Liver (tissue), 8 donors: ENCODE measurements at regions not wholly inside any gene's neighbourhood (a gene's known extent, or its start where the extent isn't known, plus 50 kb on each side); places are given as distances from the start of the nearest gene placed in this dataset.

Experiments
- DNase-seq: peaks from one replicate; pipeline ENCODE4 v3.0.0-alpha.2; 2017; ENCODE audit warnings: low spot score
- H3K27ac ChIP-seq, 2 donors: one replicate each; pipeline ENCODE4 v1.7.0; 2013; ENCODE audit warnings: inconsistent platforms in 2 of 2, low read length in 2 of 2, control low read depth in 1 of 2, low read depth in 1 of 2, mild to moderate bottlenecking in 1 of 2
- H3K27me3 ChIP-seq, 4 donors: one replicate each; pipeline versions ENCODE4 v1.6.1 to v1.7.0; 2013; ENCODE audit warnings: low read length in 3 of 4, inconsistent platforms in 1 of 4, mild to moderate bottlenecking in 1 of 4, moderate library complexity in 1 of 4; ENCODE audit not compliant: control insufficient read depth in 4 of 4, insufficient read depth in 4 of 4
- H3K36me3 ChIP-seq, 4 donors: one replicate each; pipeline versions ENCODE4 v1.6.1 to v1.7.0; 2013; ENCODE audit warnings: low read length in 3 of 4, mild to moderate bottlenecking in 3 of 4, low read depth in 1 of 4, moderate library complexity in 1 of 4; ENCODE audit not compliant: control insufficient read depth in 4 of 4, insufficient read depth in 3 of 4
- H3K4me1 ChIP-seq, 4 donors: one replicate each; pipeline versions ENCODE4 v1.6.1 to v1.7.0; 2013; ENCODE audit warnings: low read length in 3 of 4, mild to moderate bottlenecking in 3 of 4, moderate library complexity in 1 of 4; ENCODE audit not compliant: control insufficient read depth in 4 of 4, insufficient read depth in 4 of 4
- H3K4me3 ChIP-seq, 3 donors: one replicate each; pipeline versions ENCODE4 v1.6.1 to v1.7.0; 2013; ENCODE audit warnings: low read length in 3 of 3, control low read depth in 1 of 3, low read depth in 1 of 3, mild to moderate bottlenecking in 1 of 3
- H3K9ac ChIP-seq, 2 donors: one replicate each; pipeline ENCODE4 v1.7.0; 2013; ENCODE audit warnings: low read length in 2 of 2, mild to moderate bottlenecking in 2 of 2, moderate library complexity in 2 of 2, control low read depth in 1 of 2, low read depth in 1 of 2
- H3K9me3 ChIP-seq, 4 donors: one replicate each; pipeline versions ENCODE4 v1.6.1 to v1.7.0; 2013; ENCODE audit warnings: low read length in 3 of 4; ENCODE audit not compliant: control insufficient read depth in 4 of 4
- ATF3 ChIP-seq: IDR thresholded peaks from 2 replicates; pipeline ENCODE4 v1.6.1; 2016; ENCODE audit warnings: antibody characterized with exemption
- CTCF ChIP-seq: fragments of 150-350 bp; IDR thresholded peaks from 2 replicates; pipeline ENCODE4 v1.5.1; 2017; ENCODE audit warnings: improper control_type of control experiment, low read depth, low read length; ENCODE audit not compliant: missing input control
- EGR1 ChIP-seq, 2 donors: IDR thresholded peaks; 2 replicates each; pipeline ENCODE4 v1.6.1; 2016 to 2018; ENCODE audit warnings: antibody characterized with exemption in 2 of 2, low read depth in 2 of 2
- FOXA1 ChIP-seq: IDR thresholded peaks from 2 replicates; pipeline ENCODE4 v1.6.1; 2016; ENCODE audit warnings: antibody characterized with exemption
- FOXA2 ChIP-seq: IDR thresholded peaks from 2 replicates; pipeline ENCODE4 v1.6.1; 2016; ENCODE audit warnings: antibody characterized with exemption
- GABPA ChIP-seq, 2 donors: IDR thresholded peaks in 1 of 2; conservative IDR thresholded peaks in 1 of 2; 2 replicates each; pipeline ENCODE4 v1.6.1; 2016; ENCODE audit warnings: antibody characterized with exemption in 2 of 2, mild to moderate bottlenecking in 1 of 2, moderate library complexity in 1 of 2
- HNF4A ChIP-seq, 2 donors: conservative IDR thresholded peaks; 2 replicates each; pipeline ENCODE4 v1.6.1; 2016; ENCODE audit warnings: antibody characterized with exemption in 2 of 2, mild to moderate bottlenecking in 2 of 2
- HNF4G ChIP-seq: IDR thresholded peaks from 2 replicates; pipeline ENCODE4 v1.6.1; 2016; ENCODE audit warnings: antibody characterized with exemption
- JUND ChIP-seq, 2 donors: IDR thresholded peaks; 2 replicates each; pipeline ENCODE4 v1.6.1; 2016; ENCODE audit warnings: antibody characterized with exemption in 2 of 2
- MAX ChIP-seq: IDR thresholded peaks from 2 replicates; pipeline ENCODE4 v1.6.1; 2016; ENCODE audit warnings: antibody characterized with exemption
- NR2F2 ChIP-seq: IDR thresholded peaks from 2 replicates; pipeline ENCODE4 v1.6.1; 2016; ENCODE audit warnings: antibody characterized with exemption
- RAD21 ChIP-seq, 2 donors: IDR thresholded peaks; 2 replicates each; pipeline ENCODE4 v1.6.1; 2016; ENCODE audit warnings: antibody characterized with exemption in 2 of 2, mild to moderate bottlenecking in 2 of 2
- REST ChIP-seq: IDR thresholded peaks from 2 replicates; pipeline ENCODE4 v1.6.1; 2016; ENCODE audit warnings: antibody characterized with exemption, mild to moderate bottlenecking
- RXRA ChIP-seq, 2 donors: IDR thresholded peaks; 2 replicates each; pipeline ENCODE4 v1.6.1; 2017 to 2018; ENCODE audit warnings: antibody characterized with exemption in 2 of 2, mild to moderate bottlenecking in 1 of 2
- SP1 ChIP-seq: IDR thresholded peaks from 2 replicates; pipeline ENCODE4 v1.6.1; 2018; ENCODE audit warnings: antibody characterized with exemption, mild to moderate bottlenecking
- TAF1 ChIP-seq: conservative IDR thresholded peaks from 2 replicates; pipeline ENCODE4 v1.6.1; 2016; ENCODE audit warnings: antibody characterized with exemption, mild to moderate bottlenecking
- ZBTB33 ChIP-seq: IDR thresholded peaks from 2 replicates; pipeline ENCODE4 v1.6.1; 2016; ENCODE audit warnings: antibody characterized with exemption
- WGBS: extraction: QIAGEN DNeasy Blood & Tissue Kit; methylation state at CpG from one replicate; pipeline ENCODE4 v1.1.7; 2013; 5-methylcytosine and 5-hydroxymethylcytosine counted together
- donor health status: healthy.
- donor health status: healthy.
- donor health status: healthy.
- donor health status: healthy.
- donor health status: healthy.

- no peak for DNase-seq
Measured at GRCh38 chr18:35871337-35871736, 101.1 kb upstream of the RMP24 start.

GRCh38 chr18:35875566-35875965, 96.9 kb upstream of the RMP24 start:
- H3K4me1 ChIP-seq: no peaks in the 10 kb centered on the region
- H3K9ac ChIP-seq: no peak overlapping the region
- H3K27me3 ChIP-seq: no peaks in the 10 kb centered on the region
- 97% methylated on average over 1 of the region's 1 CpG for WGBS
- no peak overlapping the region for H3K27ac ChIP-seq
- no peaks in the 10 kb centered on the region for H3K36me3 ChIP-seq
- DNase-seq: no peak
- no peak overlapping the region for H3K4me3 ChIP-seq
- no peak for TF ChIP-seq HNF4G
- no peak for TF ChIP-seq JUND (IDR thresholded peaks at IDR 0.05)
- no peak for TF ChIP-seq FOXA2
- TF ChIP-seq FOXA1: no peak
- no peak for TF ChIP-seq HNF4A (conservative IDR thresholded peaks at IDR 0.05)
- no peak for TF ChIP-seq TAF1
- no peak for TF ChIP-seq RAD21 (IDR thresholded peaks at IDR 0.05)
- TF ChIP-seq ZBTB33: no peak
- TF ChIP-seq ATF3: no peak
- no peak for TF ChIP-seq REST
- no peak for TF ChIP-seq GABPA (IDR thresholded peaks at IDR 0.05 in 1 of 2, conservative IDR thresholded peaks at IDR 0.05 in 1 of 2)
- no peak for TF ChIP-seq SP1
- no peak for TF ChIP-seq CTCF
- peaks cover 0 to 7% (median 3%) of the 10 kb centered on the region in 4 donors for H3K9me3 ChIP-seq

More at GRCh38 chr18:35871337-35871736, 101.1 kb upstream of the RMP24 start:
- TF ChIP-seq TAF1 (no peak), JUND (IDR thresholded peaks at IDR 0.05) (no peak), MAX (no peak), FOXA2 (no peak), GABPA (IDR thresholded peaks at IDR 0.05 in 1 of 2, conservative IDR thresholded peaks at IDR 0.05 in 1 of 2) (no peak), FOXA1 (no peak), RAD21 (IDR thresholded peaks at IDR 0.05) (no peak), EGR1 (IDR thresholded peaks at IDR 0.05; ENCODE audit: low read depth in 2 of 2) (no peak), HNF4A (conservative IDR thresholded peaks at IDR 0.05) (no peak), ZBTB33 (no peak), NR2F2 (no peak), RXRA (IDR thresholded peaks at IDR 0.05) (no peak)
- Histone ChIP-seq H3K36me3 (no peaks in the 10 kb centered on the region), H3K27ac (no peak overlapping the region), H3K27me3 (no peaks in the 10 kb centered on the region), H3K9me3 (peaks cover 0 to 7% (median 3%) of the 10 kb centered on the region in 4 donors), H3K9ac (no peak overlapping the region), H3K4me3 (no peak overlapping the region), H3K4me1 (no peaks in the 10 kb centered on the region)
- 64% methylated on average over 2 of the region's 2 CpGs for WGBS
